ENCODE measurements at regions not wholly inside any gene's neighbourhood (a gene's known extent, or its start where the extent isn't known, plus 50 kb on each side); places are given as distances from the start of the nearest gene placed in this dataset.

GRCh38 chr3:13256845-13257244, 163.3 kb downstream of the NUP210 start:
- H3K4me3 ChIP-seq (ENCODE audit: low read depth, low read length) = no peak overlapping the region
- DNase-seq (ENCODE audit: low read depth) = no peak
- no peak for TF ChIP-seq CTCF (conservative IDR thresholded peaks at IDR 0.05; ENCODE audit: low read depth, low read length)

- no peak for DNase-seq (ENCODE audit: low read depth)
- no peak for TF ChIP-seq CTCF (conservative IDR thresholded peaks at IDR 0.05; ENCODE audit: low read depth, low read length)
- no peak overlapping the region for H3K4me3 ChIP-seq (ENCODE audit: low read depth, low read length)
Observed at GRCh38 chr3:13254028-13254951, 165.8 kb downstream of the NUP210 start.

- H3K4me3 ChIP-seq (ENCODE audit: low read depth, low read length) = no peak overlapping the region
- no peak for TF ChIP-seq CTCF (conservative IDR thresholded peaks at IDR 0.05; ENCODE audit: low read depth, low read length)
- no peak for DNase-seq (ENCODE audit: low read depth)
Observed at GRCh38 chr3:13253208-13253937, 166.7 kb downstream of the NUP210 start.

- H3K4me3 ChIP-seq (ENCODE audit: low read depth, low read length) = no peak overlapping the region
- DNase-seq (ENCODE audit: low read depth) = no peak
- TF ChIP-seq CTCF (conservative IDR thresholded peaks at IDR 0.05; ENCODE audit: low read depth, low read length) = no peak
Observed at GRCh38 chr3:13252207-13252606, 167.9 kb downstream of the NUP210 start.

DNA sequence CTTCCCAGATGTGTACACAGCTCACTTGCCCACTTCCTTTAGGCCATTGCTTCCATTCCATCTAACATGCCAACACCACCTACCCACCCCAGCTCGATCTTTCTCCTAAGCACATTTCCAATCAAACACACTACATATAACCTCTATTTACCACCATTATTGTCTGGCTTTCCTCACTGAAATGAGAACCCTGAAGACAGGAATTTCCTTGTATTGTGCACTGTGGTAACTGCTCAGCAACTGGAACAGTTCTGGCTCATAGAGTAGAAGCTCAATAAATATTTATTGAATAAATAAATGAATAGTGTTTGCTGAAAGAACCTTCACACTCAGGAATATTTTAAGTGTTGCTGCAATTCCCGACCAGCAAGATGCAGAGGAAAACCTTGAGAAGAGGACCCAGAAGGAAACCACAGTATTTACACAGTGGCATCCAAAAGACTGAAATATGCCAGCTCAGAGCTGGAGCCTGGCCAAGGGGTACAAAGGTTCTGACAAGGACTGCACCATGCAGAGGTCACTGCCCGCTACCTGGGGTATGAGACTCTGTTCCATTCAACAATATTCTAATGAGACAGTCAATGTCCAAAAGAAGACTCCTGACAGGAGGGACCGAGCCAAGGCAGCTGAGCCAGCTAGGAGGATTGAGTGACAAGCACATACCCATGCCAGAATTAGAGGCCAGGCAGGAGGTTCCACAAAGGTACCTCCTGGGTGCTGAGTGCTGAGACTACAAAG, 168.8 kb downstream of the NUP210 start:
- TF ChIP-seq CTCF (conservative IDR thresholded peaks at IDR 0.05; ENCODE audit: low read depth, low read length) = no peak
- no peak for DNase-seq (ENCODE audit: low read depth)
- H3K4me3 ChIP-seq (ENCODE audit: low read depth, low read length) = no peak overlapping the region

- H3K4me3 ChIP-seq (ENCODE audit: low read depth, low read length) = no peak overlapping the region
- no peak for DNase-seq (ENCODE audit: low read depth)
- no peak for TF ChIP-seq CTCF (conservative IDR thresholded peaks at IDR 0.05; ENCODE audit: low read depth, low read length)
Observed at GRCh38 chr3:13249664-13250390, 170.3 kb downstream of the NUP210 start.
